GM06990 (cell line): ENCODE measurements at regions not wholly inside any gene's neighbourhood (a gene's known extent, or its start where the extent isn't known, plus 50 kb on each side); places are given as distances from the start of the nearest gene placed in this dataset.

Experiments used
- DNase-seq: peaks from one replicate; pipeline ENCODE4 v3.0.0-alpha.2; 2011; ENCODE audit not compliant: insufficient read length; ENCODE audit errors: extremely low read depth
- H3K27me3 ChIP-seq: replicated peaks from 2 replicates; pipeline ENCODE4 v1.6.0; 2011; ENCODE audit warnings: low read length; ENCODE audit not compliant: control insufficient read depth, insufficient read depth
- H3K36me3 ChIP-seq: 2 replicates; pipeline ENCODE4 v1.5.1; 2011; ENCODE audit warnings: low read length; ENCODE audit not compliant: control insufficient read depth, insufficient read depth
- H3K4me3 ChIP-seq: replicated peaks from 2 replicates; pipeline ENCODE4 v1.5.1; 2011; ENCODE audit warnings: low read depth, mild to moderate bottlenecking, control low read depth, low read length
- TF ChIP-seq, protein P1 (sequence below): IDR thresholded peaks from 2 replicates; pipeline ENCODE4 v1.5.1; 2011; ENCODE audit warnings: low read length, control low read depth, mild to moderate bottlenecking, inconsistent platforms; ENCODE audit not compliant: insufficient read depth, poor library complexity, severe bottlenecking

DNA sequence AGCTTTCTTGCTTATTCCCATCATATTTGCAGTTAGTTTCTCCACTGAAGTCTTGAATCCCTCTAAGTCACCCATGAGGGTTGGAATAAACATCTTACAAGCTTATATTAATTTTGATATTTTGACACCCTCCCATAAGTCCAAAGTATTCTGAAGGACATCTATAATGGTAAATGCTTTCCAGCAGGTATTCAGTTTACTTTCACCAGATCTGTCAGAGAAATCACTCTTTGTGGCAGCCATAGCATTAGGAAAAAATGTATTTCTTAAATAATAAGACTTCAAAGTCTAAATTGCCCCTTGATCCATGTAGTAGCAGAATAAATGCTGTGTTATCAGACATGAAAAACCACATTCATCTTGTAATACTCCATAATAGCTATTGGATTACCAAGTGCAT, 1371.7 kb upstream of the PABPC4L start:
- TF ChIP-seq, protein P1, sequence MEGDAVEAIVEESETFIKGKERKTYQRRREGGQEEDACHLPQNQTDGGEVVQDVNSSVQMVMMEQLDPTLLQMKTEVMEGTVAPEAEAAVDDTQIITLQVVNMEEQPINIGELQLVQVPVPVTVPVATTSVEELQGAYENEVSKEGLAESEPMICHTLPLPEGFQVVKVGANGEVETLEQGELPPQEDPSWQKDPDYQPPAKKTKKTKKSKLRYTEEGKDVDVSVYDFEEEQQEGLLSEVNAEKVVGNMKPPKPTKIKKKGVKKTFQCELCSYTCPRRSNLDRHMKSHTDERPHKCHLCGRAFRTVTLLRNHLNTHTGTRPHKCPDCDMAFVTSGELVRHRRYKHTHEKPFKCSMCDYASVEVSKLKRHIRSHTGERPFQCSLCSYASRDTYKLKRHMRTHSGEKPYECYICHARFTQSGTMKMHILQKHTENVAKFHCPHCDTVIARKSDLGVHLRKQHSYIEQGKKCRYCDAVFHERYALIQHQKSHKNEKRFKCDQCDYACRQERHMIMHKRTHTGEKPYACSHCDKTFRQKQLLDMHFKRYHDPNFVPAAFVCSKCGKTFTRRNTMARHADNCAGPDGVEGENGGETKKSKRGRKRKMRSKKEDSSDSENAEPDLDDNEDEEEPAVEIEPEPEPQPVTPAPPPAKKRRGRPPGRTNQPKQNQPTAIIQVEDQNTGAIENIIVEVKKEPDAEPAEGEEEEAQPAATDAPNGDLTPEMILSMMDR = no peak
- no peak for DNase-seq
- Histone ChIP-seq H3K36me3 (no peaks in the 10 kb centered on the region), H3K27me3 (no peaks in the 10 kb centered on the region), H3K4me3 (no peak overlapping the region)

DNA sequence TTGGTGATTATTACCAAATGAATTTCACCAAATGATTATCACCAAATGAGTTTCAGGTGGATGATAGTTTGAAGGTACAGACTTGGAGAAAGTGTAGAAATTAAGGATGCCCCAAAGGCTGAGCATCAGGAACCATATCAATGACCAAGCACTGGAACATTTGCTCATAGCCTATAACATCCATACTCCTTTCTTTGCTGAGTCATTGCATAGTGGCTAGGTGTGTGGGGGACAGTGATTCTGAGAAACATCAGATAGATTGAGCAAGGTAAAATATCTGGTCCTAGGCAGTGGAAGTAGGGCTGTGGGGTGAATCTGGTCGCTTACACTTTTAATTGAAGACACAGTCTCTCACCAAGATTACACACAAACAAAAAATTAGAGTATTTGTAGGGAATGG, 1362.5 kb upstream of the PABPC4L start:
- Histone ChIP-seq H3K27me3 (no peaks in the 10 kb centered on the region), H3K36me3 (no peaks in the 10 kb centered on the region), H3K4me3 (no peak overlapping the region)
- no peak for DNase-seq
- TF ChIP-seq, protein P1 = no peak

DNA sequence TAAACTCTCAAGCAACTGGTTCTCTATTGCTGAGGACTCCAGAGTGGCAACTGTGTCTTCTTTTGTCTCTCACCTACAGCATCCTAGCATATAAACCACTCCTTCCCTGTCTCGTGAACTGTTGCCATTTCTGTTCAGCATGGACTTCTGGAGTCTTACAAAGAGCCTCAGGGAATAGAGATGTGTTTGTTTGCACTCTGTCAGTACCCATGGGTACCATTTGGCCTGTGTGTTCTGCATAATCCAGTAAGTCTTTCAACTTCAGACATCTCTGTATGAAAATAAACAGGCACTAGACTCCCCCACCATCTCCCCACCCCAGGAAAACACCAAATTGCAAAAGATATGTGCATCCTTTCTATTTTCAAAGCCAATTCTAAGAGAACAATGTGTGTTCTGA, 1351.6 kb upstream of the PABPC4L start:
- TF ChIP-seq, protein P1 = no peak
- no peaks in the 10 kb centered on the region for H3K27me3 ChIP-seq
- no peak for DNase-seq
- H3K4me3 ChIP-seq = no peak overlapping the region
- no peaks in the 10 kb centered on the region for H3K36me3 ChIP-seq

DNA sequence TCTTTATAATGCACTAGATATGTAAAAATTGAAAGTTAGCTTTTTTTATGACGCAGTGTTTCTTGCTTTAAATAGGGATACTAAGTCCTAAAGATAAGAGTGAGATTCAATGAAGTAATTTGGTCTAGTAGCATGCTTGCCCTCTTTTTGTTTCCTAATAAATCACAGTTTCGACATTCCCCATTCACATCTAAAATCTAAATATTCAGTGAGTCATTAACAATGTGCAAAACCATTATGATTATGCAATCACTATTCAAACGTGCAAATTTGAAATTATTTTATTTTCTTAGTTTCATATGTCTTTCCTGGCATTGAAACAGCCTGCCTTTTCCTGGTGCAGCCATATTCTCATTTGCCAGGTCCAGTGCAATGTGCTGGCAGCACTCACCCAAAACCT, 1350.5 kb upstream of the PABPC4L start:
- Histone ChIP-seq H3K4me3 (no peak overlapping the region), H3K36me3 (no peaks in the 10 kb centered on the region), H3K27me3 (no peaks in the 10 kb centered on the region)
- TF ChIP-seq, protein P1 = no peak
- no peak for DNase-seq

DNA sequence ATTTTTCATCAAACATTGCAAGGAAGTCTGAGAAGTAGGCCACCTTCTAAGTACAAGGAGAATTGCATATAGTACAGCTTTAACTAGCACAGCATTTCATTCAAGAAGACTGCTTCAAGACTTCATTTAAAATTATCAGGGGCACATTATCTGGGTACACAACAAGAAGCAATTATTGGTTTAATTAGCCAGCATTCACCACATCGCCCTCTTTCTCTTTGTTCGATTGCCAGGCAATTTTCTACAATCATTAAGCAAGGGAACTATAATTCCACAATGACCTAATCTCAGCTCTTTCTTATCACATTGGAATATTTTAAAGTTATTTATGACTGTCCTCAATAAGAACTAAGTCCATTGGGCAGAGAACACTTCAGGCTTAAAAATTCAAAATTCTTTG, 1347.1 kb upstream of the PABPC4L start:
- Histone ChIP-seq H3K4me3 (no peak overlapping the region), H3K36me3 (no peaks in the 10 kb centered on the region), H3K27me3 (no peaks in the 10 kb centered on the region)
- DNase-seq = no peak
- TF ChIP-seq, protein P1 = no peak

DNA sequence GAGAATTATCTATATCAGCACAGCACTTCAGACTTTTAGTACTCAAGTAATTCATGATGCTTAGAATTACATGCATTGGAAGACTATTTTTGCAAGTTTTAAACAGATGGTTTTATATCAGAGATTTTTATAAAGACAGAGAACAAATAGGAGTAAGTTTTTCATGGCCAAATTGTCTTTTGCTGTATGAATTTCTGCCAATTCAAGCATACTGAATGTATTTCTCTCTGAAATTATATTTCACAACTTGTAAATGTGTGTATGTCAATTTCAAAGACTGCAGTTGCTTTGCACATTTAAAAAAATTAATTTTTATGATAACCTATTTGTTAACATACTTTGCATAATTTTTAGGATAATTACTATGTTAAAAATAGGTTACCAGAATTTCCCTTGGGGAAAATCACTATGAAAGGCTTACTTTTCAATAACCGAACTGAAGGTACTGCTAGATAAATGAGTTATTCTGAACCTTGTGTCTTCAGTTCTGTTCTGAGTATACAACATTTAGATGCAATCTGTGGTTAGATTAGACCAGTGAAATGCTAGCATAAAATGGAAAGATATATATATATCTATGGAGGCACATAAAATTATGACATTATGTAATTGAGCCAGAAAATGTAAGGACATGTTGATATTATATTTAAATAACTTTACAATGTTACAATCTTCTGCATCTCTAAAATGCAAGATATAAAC, 1344.2 kb upstream of the PABPC4L start:
- TF ChIP-seq, protein P1 = no peak
- Histone ChIP-seq H3K36me3 (no peaks in the 10 kb centered on the region), H3K27me3 (no peaks in the 10 kb centered on the region), H3K4me3 (no peak overlapping the region)
- DNase-seq = no peak
